Naive thymus-derived CD4-positive, alpha-beta T cell (primary cell): ENCODE measurements at regions not wholly inside any gene's neighbourhood (a gene's known extent, or its start where the extent isn't known, plus 50 kb on each side); places are given as distances from the start of the nearest gene placed in this dataset.

ENCODE experiments used
- ATAC-seq: fragments of 150-1000 bp; cut with Tn5 transposase; 2 replicates; pipeline ENCODE4 v1.10.0; 2021; ENCODE audit warnings: mild to moderate bottlenecking, moderate library complexity
- CTCF ChIA-PET: fragments of 350-600 bp; sonication (Branson Sonifier 250); formaldehyde crosslinking; loops from one replicate; lab custom pipeline; 2021; ENCODE audit warnings: antibody characterized with exemption; lab: Charles Lee
- POLR2A ChIA-PET: fragments of 350-600 bp; sonication (Branson Sonifier 250); formaldehyde crosslinking; loops from one replicate; lab custom pipeline; 2021; ENCODE audit warnings: antibody characterized with exemption, inconsistent platforms; lab: Charles Lee
- DNase-seq, 9 donors: peaks; one replicate each; pipeline versions ENCODE4 v3.0.0 to v3.0.0-alpha.2; 2020 to 2022; ENCODE audit warnings: mixed read lengths in 1 of 9
- H3K27ac ChIP-seq: one replicate; pipeline ENCODE4 v1.7.0; 2013; ENCODE audit warnings: mild to moderate bottlenecking, low read depth, low read length, moderate library complexity
- H3K27me3 ChIP-seq, 2 donors: one replicate each; pipeline ENCODE4 v1.7.0; 2013; ENCODE audit warnings: low read length in 2 of 2, mild to moderate bottlenecking in 2 of 2, moderate library complexity in 2 of 2; ENCODE audit not compliant: control insufficient read depth in 2 of 2, insufficient read depth in 2 of 2
- H3K36me3 ChIP-seq, 3 experiments: 1 replicate in 2 of 3; 2 replicates in 1 of 3; pipeline ENCODE4 v1.7.0; 2013; ENCODE audit warnings: low read length in 3 of 3, mild to moderate bottlenecking in 3 of 3, moderate library complexity in 1 of 3; ENCODE audit not compliant: insufficient read depth in 3 of 3, control insufficient read depth in 2 of 3
- H3K4me1 ChIP-seq, 2 donors: one replicate each; pipeline ENCODE4 v1.7.0; 2013; ENCODE audit warnings: low read length in 2 of 2, mild to moderate bottlenecking in 2 of 2, moderate library complexity in 1 of 2; ENCODE audit not compliant: control insufficient read depth in 2 of 2, insufficient read depth in 2 of 2
- H3K4me3 ChIP-seq: 2 replicates; pipeline ENCODE4 v1.7.0; 2013; ENCODE audit warnings: mild to moderate bottlenecking, low read length
- H3K9me3 ChIP-seq, 3 experiments: 1 replicate in 2 of 3; 2 replicates in 1 of 3; pipeline ENCODE4 v1.7.0; 2013; ENCODE audit warnings: low read length in 3 of 3; ENCODE audit not compliant: control insufficient read depth in 2 of 3
- H3K27ac Mint-ChIP-seq, 9 donors: one replicate each; pipeline ENCODE4 v1.8.0; 2020 to 2022; ENCODE audit warnings: mixed read lengths in 9 of 9, mild to moderate bottlenecking in 8 of 9, moderate library complexity in 5 of 9, inconsistent platforms in 2 of 9
- H3K27me3 Mint-ChIP-seq, 5 donors: one replicate each; pipeline ENCODE4 v1.8.0; 2021 to 2022; ENCODE audit warnings: mixed read lengths in 5 of 5, mild to moderate bottlenecking in 1 of 5
- H3K36me3 Mint-ChIP-seq, 5 donors: one replicate each; pipeline ENCODE4 v1.8.0; 2020 to 2022; ENCODE audit warnings: mixed read lengths in 5 of 5, mild to moderate bottlenecking in 3 of 5, inconsistent platforms in 1 of 5
- H3K4me1 Mint-ChIP-seq, 7 donors: one replicate each; pipeline ENCODE4 v1.8.0; 2020 to 2022; ENCODE audit warnings: mixed read lengths in 7 of 7, mild to moderate bottlenecking in 3 of 7, inconsistent platforms in 1 of 7
- H3K4me3 Mint-ChIP-seq, 10 donors: one replicate each; pipeline ENCODE4 v1.8.0; 2020 to 2022; ENCODE audit warnings: mild to moderate bottlenecking in 10 of 10, mixed read lengths in 10 of 10, moderate library complexity in 6 of 10, inconsistent platforms in 2 of 10
- H3K9me3 Mint-ChIP-seq, 11 donors: one replicate each; pipeline ENCODE4 v1.8.0; 2020 to 2022; ENCODE audit warnings: mixed read lengths in 11 of 11, mild to moderate bottlenecking in 4 of 11, inconsistent platforms in 1 of 11, moderate library complexity in 1 of 11
- intact Hi-C, 2 donors: fragments of 100-400 bp; cut with micrococcal nuclease; formaldehyde crosslinking; loops; one replicate each; pipeline ENCODE4 v1.15.1; 2023

DNA sequence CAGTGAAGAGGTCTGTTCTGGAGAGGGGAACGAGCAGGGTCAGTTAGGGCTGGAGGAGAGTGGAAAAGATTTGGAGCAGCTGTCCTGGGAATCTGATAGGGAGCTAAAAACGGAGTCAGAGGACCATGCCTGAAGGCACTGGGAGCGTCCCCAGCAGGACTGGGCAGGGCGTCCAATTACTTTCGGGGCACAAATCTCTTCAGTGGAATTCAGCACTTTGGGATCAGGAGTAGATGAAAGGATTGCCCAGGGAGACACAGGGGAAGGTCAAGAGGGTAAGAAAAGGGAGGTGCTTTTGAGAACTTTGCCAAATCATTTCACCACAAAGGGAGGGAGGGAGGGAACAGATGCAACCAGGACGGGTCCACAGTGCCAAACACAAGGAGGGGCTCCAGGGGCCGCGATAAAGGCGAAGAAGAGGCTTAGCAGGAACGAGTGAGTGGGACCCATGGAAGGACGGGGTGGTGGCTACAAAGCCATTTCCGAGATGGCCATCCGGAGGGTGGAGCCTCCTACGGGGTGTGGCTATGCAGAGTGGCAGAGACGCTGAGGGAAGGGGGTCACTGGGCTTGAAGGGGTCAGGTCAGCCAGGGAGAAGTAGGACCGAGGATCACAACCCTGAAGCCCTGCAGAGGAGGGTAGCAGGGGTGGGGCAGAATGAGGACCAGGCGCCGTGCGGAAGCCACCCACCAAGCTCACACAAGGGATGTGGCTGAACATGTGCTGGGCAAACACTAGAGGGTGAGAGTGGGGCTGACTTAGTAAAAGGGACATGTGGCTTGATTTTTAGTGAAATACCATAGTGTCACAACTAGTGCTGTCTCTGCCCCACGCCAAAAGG is 180.0 kb upstream of the RREB1 start:
- peaks cover 0 to under 1% (median 0%) of the 10 kb centered on the region in 11 donors for H3K9me3 Mint-ChIP-seq
- CTCF ChIA-PET: no interaction called here

DNA sequence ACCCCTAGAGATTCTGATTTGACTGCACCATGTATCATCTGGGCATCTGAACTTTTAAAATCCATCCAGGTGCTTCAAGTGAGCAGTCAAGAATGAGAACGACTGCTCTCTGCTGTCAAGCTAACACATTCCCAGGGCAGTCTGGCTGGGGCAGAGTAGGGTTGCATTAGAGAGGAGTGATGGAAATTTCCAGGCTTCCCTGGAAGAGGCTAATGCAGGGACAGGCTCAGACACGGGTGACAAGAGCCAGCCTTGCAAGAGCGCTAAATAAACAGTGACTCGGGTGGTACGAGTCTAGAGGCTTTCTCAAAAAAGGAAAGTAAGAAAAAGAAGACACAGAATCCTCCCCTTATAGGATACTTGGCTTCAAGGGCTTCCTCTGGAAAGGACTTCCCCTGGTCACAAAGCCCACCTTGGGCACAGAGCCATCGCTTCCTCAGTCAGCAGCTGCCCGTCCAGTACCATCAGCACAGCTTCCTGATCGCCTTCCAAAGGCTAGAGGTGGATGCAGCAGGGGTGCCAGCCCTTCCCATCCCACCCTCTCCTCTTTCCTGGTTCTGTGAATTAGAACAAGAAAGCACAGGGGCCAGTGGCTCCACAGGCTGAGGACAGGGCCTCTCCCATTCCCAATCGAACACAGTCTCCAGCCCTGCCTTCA is 177.4 kb upstream of the RREB1 start:
- ChIA-PET POLR2A (no interaction called here), CTCF (no interaction called here)
- peak overlapping the region in 1 of 9 donors; percentile 37 for H3K27ac Mint-ChIP-seq
- H3K36me3 Mint-ChIP-seq: no peaks in the 10 kb centered on the region
- no peaks in the 10 kb centered on the region for H3K27me3 ChIP-seq
- H3K36me3 ChIP-seq: no peaks in the 10 kb centered on the region
- no peaks in the 10 kb centered on the region for H3K4me1 ChIP-seq
- H3K9me3 ChIP-seq: no peaks in the 10 kb centered on the region
- peaks cover 0 to 4% (median 0%) of the 10 kb centered on the region in 7 donors for H3K4me1 Mint-ChIP-seq
- intact Hi-C loops: no loop called here
- H3K27me3 Mint-ChIP-seq: peaks cover 4 to 21% (median 9%) of the 10 kb centered on the region in 5 donors
- H3K27ac ChIP-seq: no peak overlapping the region
- DNase-seq (no peak), ATAC-seq (no peak)
- H3K4me3 Mint-ChIP-seq: no peak overlapping the region
- H3K9me3 Mint-ChIP-seq: no peaks in the 10 kb centered on the region
- H3K4me3 ChIP-seq: no peak overlapping the region

More for the DNA sequence above, 180.0 kb upstream of the RREB1 start:
- Mint-ChIP-seq H3K27me3 (peaks cover 4 to 23% (median 9%) of the 10 kb centered on the region in 5 donors), H3K36me3 (no peaks in the 10 kb centered on the region), H3K4me3 (no peak overlapping the region), H3K27ac (no peak overlapping the region), H3K4me1 (peaks cover 0 to 4% (median 0%) of the 10 kb centered on the region in 7 donors)
- DNase-seq (peak in 1 of 9 donors; percentile 13), ATAC-seq (peak; percentile 71)
- H3K9me3 ChIP-seq: no peaks in the 10 kb centered on the region
- no peaks in the 10 kb centered on the region for H3K27me3 ChIP-seq
- H3K27ac ChIP-seq: no peak overlapping the region
- no peaks in the 10 kb centered on the region for H3K36me3 ChIP-seq
- no peaks in the 10 kb centered on the region for H3K4me1 ChIP-seq
- intact Hi-C loops: loop anchor here in 1 of 2 donors (5.0 kb wide), 1 partner anchor 315 kb away; no protein-coding TSS in a partner anchor
- POLR2A ChIA-PET: no interaction called here
- H3K4me3 ChIP-seq: no peak overlapping the region

GRCh38 chr6:6931071-6932025 is 176.4 kb upstream of the RREB1 start:
- Histone ChIP-seq H3K27me3 (no peaks in the 10 kb centered on the region), H3K4me1 (no peaks in the 10 kb centered on the region), H3K27ac (no peak overlapping the region), H3K36me3 (no peaks in the 10 kb centered on the region), H3K4me3 (no peak overlapping the region), H3K9me3 (no peaks in the 10 kb centered on the region)
- POLR2A ChIA-PET: no interaction called here
- CTCF ChIA-PET: no interaction called here
- H3K36me3 Mint-ChIP-seq: no peaks in the 10 kb centered on the region
- no peaks in the 10 kb centered on the region for H3K9me3 Mint-ChIP-seq
- peaks cover 4 to 14% (median 9%) of the 10 kb centered on the region in 5 donors for H3K27me3 Mint-ChIP-seq
- ATAC-seq: no peak
- H3K4me1 Mint-ChIP-seq: peaks cover 0 to 4% (median 0%) of the 10 kb centered on the region in 7 donors
- no peak overlapping the region for H3K4me3 Mint-ChIP-seq
- intact Hi-C loops: no loop called here
- no peak for DNase-seq
- H3K27ac Mint-ChIP-seq: peak overlapping the region in 1 of 9 donors; percentile 70

DNA sequence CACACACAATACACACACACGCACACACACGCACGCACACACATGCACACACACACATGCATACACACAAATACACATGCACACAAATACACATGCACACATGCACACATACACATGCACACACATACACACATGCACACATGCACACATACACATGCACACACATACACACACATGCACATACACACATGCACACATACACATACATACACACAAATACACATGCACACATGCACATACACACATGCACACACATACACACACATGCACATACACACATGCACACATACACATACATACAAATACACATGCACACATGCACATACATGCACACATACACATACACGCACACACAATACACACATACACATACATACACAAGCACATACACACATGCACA is 175.4 kb upstream of the RREB1 start:
- DNase-seq (no peak), ATAC-seq (no peak)
- Mint-ChIP-seq H3K4me1 (peaks cover 0 to 2% (median 0%) of the 10 kb centered on the region in 7 donors), H3K4me3 (no peak overlapping the region), H3K9me3 (no peaks in the 10 kb centered on the region), H3K27me3 (peaks cover 2 to 9% (median 5%) of the 10 kb centered on the region in 5 donors), H3K27ac (no peak overlapping the region), H3K36me3 (no peaks in the 10 kb centered on the region)
- Histone ChIP-seq H3K36me3 (no peaks in the 10 kb centered on the region), H3K27ac (no peak overlapping the region), H3K4me1 (no peaks in the 10 kb centered on the region), H3K9me3 (no peaks in the 10 kb centered on the region), H3K27me3 (no peaks in the 10 kb centered on the region), H3K4me3 (no peak overlapping the region)
- ChIA-PET CTCF (no interaction called here), POLR2A (no interaction called here)
- intact Hi-C loops: no loop called here

DNA sequence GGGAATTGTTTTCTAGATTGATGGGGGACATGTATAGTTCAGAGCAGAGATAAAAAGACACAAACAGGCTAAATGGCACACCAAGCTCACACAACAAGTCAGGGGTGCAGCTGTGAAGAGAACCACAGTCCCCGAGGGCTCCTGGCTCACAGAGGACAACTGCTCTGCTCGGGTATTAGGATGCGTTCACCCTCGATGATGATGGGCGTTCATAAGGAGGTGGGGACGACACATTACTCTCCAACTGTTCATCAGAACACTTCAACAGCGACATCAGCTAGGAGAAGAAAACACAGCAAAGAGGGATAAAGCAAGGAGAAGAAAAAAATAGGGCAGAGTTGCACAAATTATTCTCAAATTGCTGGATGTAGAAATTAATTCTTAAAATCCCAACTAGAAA is 174.8 kb upstream of the RREB1 start:
- Mint-ChIP-seq H3K4me3 (no peak overlapping the region), H3K27ac (no peak overlapping the region), H3K36me3 (no peaks in the 10 kb centered on the region)

More for the DNA sequence above, 174.8 kb upstream of the RREB1 start:
- ATAC-seq (no peak), DNase-seq (no peak)
- H3K27me3 Mint-ChIP-seq: peaks cover 0 to 9% (median 5%) of the 10 kb centered on the region in 5 donors
- Histone ChIP-seq H3K4me3 (no peak overlapping the region), H3K27ac (no peak overlapping the region), H3K9me3 (no peaks in the 10 kb centered on the region), H3K36me3 (no peaks in the 10 kb centered on the region), H3K27me3 (no peaks in the 10 kb centered on the region), H3K4me1 (no peaks in the 10 kb centered on the region)
- no peaks in the 10 kb centered on the region for H3K9me3 Mint-ChIP-seq
- intact Hi-C loops: no loop called here
- CTCF ChIA-PET: no interaction called here
- POLR2A ChIA-PET: no interaction called here
- H3K4me1 Mint-ChIP-seq: no peaks in the 10 kb centered on the region
